ENCODE measurements at regions not wholly inside any gene's neighbourhood (a gene's known extent, or its start where the extent isn't known, plus 50 kb on each side); places are given as distances from the start of the nearest gene placed in this dataset.
"Not testable (repeated sequence)": the region's sequence is repeated elsewhere in the genome, so short reads cannot be mapped to it uniquely, and the experiment has no call there.

- Mint-ChIP-seq H3K9me3 (peaks cover 16% of the 10 kb centered on the region), H3K27ac (no peak overlapping the region), H3K4me1 (ENCODE audit: low read depth) (no peaks in the 10 kb centered on the region), H3K4me3 (no peak overlapping the region), H3K36me3 (ENCODE audit: low read depth) (no peaks in the 10 kb centered on the region), H3K27me3 (no peaks in the 10 kb centered on the region)
- intact Hi-C loops (cut with micrococcal nuclease) = no loop called here
- TF ChIP-seq, protein P1, sequence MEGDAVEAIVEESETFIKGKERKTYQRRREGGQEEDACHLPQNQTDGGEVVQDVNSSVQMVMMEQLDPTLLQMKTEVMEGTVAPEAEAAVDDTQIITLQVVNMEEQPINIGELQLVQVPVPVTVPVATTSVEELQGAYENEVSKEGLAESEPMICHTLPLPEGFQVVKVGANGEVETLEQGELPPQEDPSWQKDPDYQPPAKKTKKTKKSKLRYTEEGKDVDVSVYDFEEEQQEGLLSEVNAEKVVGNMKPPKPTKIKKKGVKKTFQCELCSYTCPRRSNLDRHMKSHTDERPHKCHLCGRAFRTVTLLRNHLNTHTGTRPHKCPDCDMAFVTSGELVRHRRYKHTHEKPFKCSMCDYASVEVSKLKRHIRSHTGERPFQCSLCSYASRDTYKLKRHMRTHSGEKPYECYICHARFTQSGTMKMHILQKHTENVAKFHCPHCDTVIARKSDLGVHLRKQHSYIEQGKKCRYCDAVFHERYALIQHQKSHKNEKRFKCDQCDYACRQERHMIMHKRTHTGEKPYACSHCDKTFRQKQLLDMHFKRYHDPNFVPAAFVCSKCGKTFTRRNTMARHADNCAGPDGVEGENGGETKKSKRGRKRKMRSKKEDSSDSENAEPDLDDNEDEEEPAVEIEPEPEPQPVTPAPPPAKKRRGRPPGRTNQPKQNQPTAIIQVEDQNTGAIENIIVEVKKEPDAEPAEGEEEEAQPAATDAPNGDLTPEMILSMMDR (IDR thresholded peaks at IDR 0.05) = no peak
- ChIA-PET POLR2A (no interaction called here), CTCF (no interaction called here)
- ATAC-seq (no peak), DNase-seq (no peak)
Measured at GRCh38 chr5:44993286-44993685, 184.5 kb downstream of the MRPS30 start.

DNA sequence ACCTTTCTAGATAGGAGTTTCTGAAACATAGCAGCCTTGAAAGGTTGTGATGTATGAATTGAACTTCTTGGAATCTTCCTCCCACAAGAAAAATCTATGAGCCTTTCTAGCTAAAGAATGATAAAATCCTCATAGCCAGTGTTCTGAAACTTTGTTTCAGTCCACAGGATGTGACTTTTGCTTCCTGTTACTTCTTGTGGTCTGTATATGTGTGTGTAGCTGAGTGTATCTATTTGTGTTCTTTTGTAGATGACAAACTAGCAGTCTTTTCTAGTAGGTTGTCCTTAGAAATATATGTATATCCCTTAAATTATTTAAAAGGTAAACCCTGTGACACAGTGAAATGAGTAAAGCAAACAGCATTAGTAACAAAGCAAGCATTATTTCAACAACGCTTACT lies 188.8 kb downstream of the MRPS30 start:
- Mint-ChIP-seq H3K27me3 (no peaks in the 10 kb centered on the region), H3K4me3 (no peak overlapping the region), H3K27ac (no peak overlapping the region), H3K36me3 (ENCODE audit: low read depth) (no peaks in the 10 kb centered on the region), H3K4me1 (ENCODE audit: low read depth) (no peaks in the 10 kb centered on the region), H3K9me3 (no peaks in the 10 kb centered on the region)
- no peak for DNase-seq
- intact Hi-C loops (cut with micrococcal nuclease) = no loop called here
- ChIA-PET CTCF (no interaction called here), POLR2A (no interaction called here)
- ATAC-seq = no peak
- TF ChIP-seq, protein P1 (IDR thresholded peaks at IDR 0.05) = no peak

DNA sequence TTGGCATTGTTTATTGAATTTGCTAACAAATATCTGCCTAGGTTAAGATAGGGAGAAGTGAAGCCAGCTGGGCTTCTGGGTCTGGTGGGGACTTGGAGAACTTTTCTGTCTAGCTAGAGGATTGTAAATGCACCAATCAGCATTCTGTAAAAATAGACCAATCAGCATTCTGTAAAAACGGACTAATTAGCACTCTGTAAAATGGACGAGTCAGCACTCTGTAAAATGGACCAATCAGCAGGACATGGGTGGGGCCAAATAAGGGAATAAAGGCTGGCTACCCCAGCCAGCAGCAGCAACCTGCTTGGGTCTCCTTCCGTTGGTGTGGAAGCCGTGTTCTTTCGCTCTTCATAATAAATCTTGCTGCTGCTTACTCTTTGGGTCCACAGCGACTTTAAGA lies 198.4 kb downstream of the MRPS30 start:
- H3K27ac Mint-ChIP-seq; ATAC-seq; CTCF ChIA-PET; intact Hi-C loops (cut with micrococcal nuclease); H3K9me3 Mint-ChIP-seq; H3K4me3 Mint-ChIP-seq; H3K4me1 Mint-ChIP-seq (ENCODE audit: low read depth); DNase-seq; H3K36me3 Mint-ChIP-seq (ENCODE audit: low read depth); POLR2A ChIA-PET; H3K27me3 Mint-ChIP-seq: not testable (repeated sequence)

- intact Hi-C loops (cut with micrococcal nuclease) = no loop called here
Measured at GRCh38 chr5:45017568-45017967, 208.8 kb downstream of the MRPS30 start.

DNA sequence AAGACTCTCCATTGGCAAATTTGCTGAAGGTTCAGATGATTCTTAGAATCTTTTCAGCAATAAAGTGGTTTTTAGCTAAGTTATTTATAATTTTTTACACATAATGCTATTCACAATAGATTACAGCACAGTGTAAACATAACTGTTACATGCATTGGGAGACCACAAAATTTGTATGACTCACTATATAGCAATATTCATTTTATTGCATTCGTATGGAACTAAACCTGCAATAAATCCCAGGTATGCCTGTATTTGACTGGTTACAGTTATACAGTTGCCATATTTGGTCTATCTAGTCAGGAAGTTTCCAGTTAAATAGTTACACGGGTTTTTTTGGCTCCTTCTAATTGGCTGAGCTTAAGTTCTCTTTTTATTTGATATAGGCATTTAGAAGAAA lies 220.8 kb downstream of the MRPS30 start:
- Mint-ChIP-seq H3K27me3 (no peaks in the 10 kb centered on the region), H3K36me3 (ENCODE audit: low read depth) (no peaks in the 10 kb centered on the region), H3K27ac (no peak overlapping the region), H3K4me1 (ENCODE audit: low read depth) (no peaks in the 10 kb centered on the region), H3K4me3 (no peak overlapping the region), H3K9me3 (peaks cover 7% of the 10 kb centered on the region)
- ATAC-seq (no peak), DNase-seq (no peak)
- POLR2A ChIA-PET = no interaction called here
- TF ChIP-seq, protein P1 (IDR thresholded peaks at IDR 0.05) = no peak
- CTCF ChIA-PET = no interaction called here
- intact Hi-C loops (cut with micrococcal nuclease) = no loop called here

More at GRCh38 chr5:45017568-45017967, 208.8 kb downstream of the MRPS30 start:
- Mint-ChIP-seq H3K9me3 (peaks cover 10% of the 10 kb centered on the region), H3K36me3 (ENCODE audit: low read depth) (no peaks in the 10 kb centered on the region), H3K4me3 (no peak overlapping the region), H3K27ac (no peak overlapping the region), H3K4me1 (ENCODE audit: low read depth) (no peaks in the 10 kb centered on the region), H3K27me3 (no peaks in the 10 kb centered on the region)
- DNase-seq (no peak), ATAC-seq (no peak)
- CTCF ChIA-PET = no interaction called here
- POLR2A ChIA-PET = no interaction called here
- TF ChIP-seq, protein P1 (IDR thresholded peaks at IDR 0.05) = no peak

DNA sequence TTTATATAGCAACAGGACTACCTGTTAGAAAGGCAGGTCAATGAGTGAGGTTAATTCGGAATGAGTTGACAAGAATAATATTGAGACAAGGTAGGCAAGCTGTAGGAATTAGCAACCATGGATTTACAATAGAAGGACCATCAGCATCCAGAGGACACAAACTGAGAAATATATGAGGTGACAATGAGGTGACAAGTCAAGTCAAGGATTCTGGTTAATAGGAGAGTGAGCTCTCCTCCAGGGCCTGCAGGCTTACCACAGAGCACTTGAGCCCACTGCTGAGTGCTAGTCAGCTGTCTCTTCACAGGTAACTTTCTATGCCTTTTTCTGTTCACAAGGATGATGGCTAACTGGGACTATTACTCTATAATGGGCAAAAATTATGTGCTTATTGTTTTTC lies 227.2 kb downstream of the MRPS30 start:
- ATAC-seq (no peak), DNase-seq (no peak)
- no peaks in the 10 kb centered on the region for H3K36me3 Mint-ChIP-seq (ENCODE audit: low read depth)
- CTCF ChIA-PET = no interaction called here
- no peaks in the 10 kb centered on the region for H3K9me3 Mint-ChIP-seq
- no peak overlapping the region for H3K4me3 Mint-ChIP-seq
- intact Hi-C loops (cut with micrococcal nuclease) = no loop called here
- no peak overlapping the region for H3K27ac Mint-ChIP-seq
- H3K4me1 Mint-ChIP-seq (ENCODE audit: low read depth) = no peaks in the 10 kb centered on the region
- TF ChIP-seq, protein P1 (IDR thresholded peaks at IDR 0.05) = no peak
- no peaks in the 10 kb centered on the region for H3K27me3 Mint-ChIP-seq
- POLR2A ChIA-PET = no interaction called here

All from activated CD8-positive, alpha-beta T cell treated with anti-CD3 and anti-CD28 coated beads for 36 hours (primary cell).